Tibial artery (tissue), 4 donors: ENCODE measurements at regions not wholly inside any gene's neighbourhood (a gene's known extent, or its start where the extent isn't known, plus 50 kb on each side); places are given as distances from the start of the nearest gene placed in this dataset.

Experiments used
- DNase-seq, 2 donors: peaks; one replicate each; pipeline ENCODE4 v3.0.0-alpha.2; 2019
- H3K27ac ChIP-seq, 2 donors: fragments of 200-600 bp; sonication (generic) in 1 of 2; 1 replicate in 1 of 2; 2 replicates in 1 of 2; pipeline ENCODE4 v1.5.1; 2018 to 2019; ENCODE audit warnings: mild to moderate bottlenecking in 1 of 2
- H3K27me3 ChIP-seq, 2 donors: fragments of 200-600 bp; sonication (generic) in 1 of 2; one replicate each; pipeline versions ENCODE4 v1.5.1 to v1.6.0; 2016 to 2019
- H3K36me3 ChIP-seq, 3 donors: fragments of 200-600 bp; sonication (generic) in 2 of 3; one replicate each; pipeline ENCODE4 v1.5.1; 2016 to 2019; ENCODE audit warnings: mild to moderate bottlenecking in 2 of 3
- H3K4me1 ChIP-seq, 4 donors: fragments of 200-600 bp; sonication (generic) in 2 of 4; 1 replicate in 3 of 4; 2 replicates in 1 of 4; pipeline ENCODE4 v1.5.1; 2016 to 2019
- H3K4me3 ChIP-seq, 2 donors: fragments of 200-600 bp; sonication (generic) in 1 of 2; 1 replicate in 1 of 2; 2 replicates in 1 of 2; pipeline ENCODE4 v1.5.1; 2018 to 2019; ENCODE audit warnings: mild to moderate bottlenecking in 2 of 2
- H3K9me3 ChIP-seq, 3 donors: fragments of 200-600 bp; sonication (generic) in 1 of 3; one replicate each; pipeline ENCODE4 v1.5.1; 2016 to 2019
- CTCF ChIP-seq, 2 experiments: fragments of 200-600 bp in 1 of 2; fragments of 450-650 bp in 1 of 2; IDR thresholded peaks; one replicate each; pipeline ENCODE4 v1.5.1; 2017 to 2019; ENCODE audit warnings: antibody characterized with exemption in 2 of 2, mild to moderate bottlenecking in 1 of 2, moderate library complexity in 1 of 2
- intact Hi-C: fragments of 100-400 bp; cut with DNase I; formaldehyde crosslinking; loops from one replicate; pipeline ENCODE4 v1.15.0; 2023; ENCODE audit warnings: low total_unique reads

DNA sequence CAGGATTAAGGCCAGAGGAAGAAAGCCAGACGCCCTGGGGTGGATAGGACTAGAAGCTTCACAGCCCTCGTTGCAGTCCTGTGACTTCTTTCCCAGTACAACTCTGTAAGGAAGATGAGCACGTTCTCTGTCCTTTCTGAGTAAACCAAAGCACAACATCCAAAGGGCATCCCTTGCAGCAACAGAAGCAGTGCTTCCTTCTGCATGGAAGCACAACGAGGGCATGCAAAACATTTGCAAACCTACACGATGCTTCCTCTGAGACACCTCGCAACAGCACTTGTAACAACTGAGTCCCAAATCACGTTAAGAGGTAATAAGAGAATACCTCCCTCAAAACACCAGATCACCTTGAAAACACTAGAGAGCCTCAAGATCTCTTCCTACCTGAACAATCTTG is 335.7 kb upstream of the RASGEF1B start:
- no peaks in the 10 kb centered on the region for H3K4me1 ChIP-seq
- intact Hi-C loops, result no loop called here

DNA sequence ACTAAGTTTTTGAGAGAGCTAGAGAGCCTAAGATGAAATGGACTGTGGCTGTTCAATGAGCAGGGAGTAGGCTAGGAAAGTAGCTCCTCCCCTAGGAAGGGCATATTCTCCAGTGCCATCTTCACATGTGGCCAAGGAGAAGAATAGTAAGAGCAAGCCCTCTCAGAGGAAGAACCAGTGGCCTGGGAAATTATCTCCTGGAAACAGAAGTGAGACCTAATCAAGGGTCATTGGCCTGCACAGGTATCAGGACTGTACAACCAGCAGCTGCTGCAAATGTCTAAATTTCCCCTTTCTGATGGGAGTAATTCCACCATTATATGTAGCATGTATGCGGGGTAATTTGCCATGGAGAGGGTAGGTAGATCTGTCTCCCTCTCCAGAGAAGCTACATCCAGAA is 334.8 kb upstream of the RASGEF1B start:
- no peak overlapping the region for H3K4me3 ChIP-seq
- H3K4me1 ChIP-seq, result no peaks in the 10 kb centered on the region
- H3K27me3 ChIP-seq, result no peaks in the 10 kb centered on the region
- H3K9me3 ChIP-seq, result no peaks in the 10 kb centered on the region
- H3K27ac ChIP-seq, result no peak overlapping the region
- intact Hi-C loops, result no loop called here
- TF ChIP-seq CTCF (IDR thresholded peaks at IDR 0.05), result no peak
- no peak for DNase-seq
- H3K36me3 ChIP-seq, result no peaks in the 10 kb centered on the region

More for the DNA sequence above, 335.7 kb upstream of the RASGEF1B start:
- Histone ChIP-seq H3K9me3 (no peaks in the 10 kb centered on the region), H3K27me3 (no peaks in the 10 kb centered on the region), H3K27ac (no peak overlapping the region), H3K36me3 (no peaks in the 10 kb centered on the region), H3K4me3 (no peak overlapping the region)
- no peak for TF ChIP-seq CTCF (IDR thresholded peaks at IDR 0.05)
- DNase-seq, result no peak

- TF ChIP-seq CTCF (IDR thresholded peaks at IDR 0.05), result no peak
- no peaks in the 10 kb centered on the region for H3K9me3 ChIP-seq
- DNase-seq, result no peak
- H3K27ac ChIP-seq, result no peak overlapping the region
- no peaks in the 10 kb centered on the region for H3K4me1 ChIP-seq
- H3K4me3 ChIP-seq, result no peak overlapping the region
- intact Hi-C loops, result no loop called here
- H3K27me3 ChIP-seq, result no peaks in the 10 kb centered on the region
- no peaks in the 10 kb centered on the region for H3K36me3 ChIP-seq
These were observed 333.1 kb upstream of the RASGEF1B start for GRCh38 chr4:81804849-81805248.

GRCh38 chr4:81802285-81802846 is 330.7 kb upstream of the RASGEF1B start:
- DNase-seq, result no peak
- Histone ChIP-seq H3K36me3 (no peaks in the 10 kb centered on the region), H3K9me3 (no peaks in the 10 kb centered on the region), H3K4me1 (no peaks in the 10 kb centered on the region), H3K27ac (no peak overlapping the region), H3K27me3 (no peaks in the 10 kb centered on the region), H3K4me3 (no peak overlapping the region)
- intact Hi-C loops, result no loop called here
- TF ChIP-seq CTCF (IDR thresholded peaks at IDR 0.05), result no peak

DNA sequence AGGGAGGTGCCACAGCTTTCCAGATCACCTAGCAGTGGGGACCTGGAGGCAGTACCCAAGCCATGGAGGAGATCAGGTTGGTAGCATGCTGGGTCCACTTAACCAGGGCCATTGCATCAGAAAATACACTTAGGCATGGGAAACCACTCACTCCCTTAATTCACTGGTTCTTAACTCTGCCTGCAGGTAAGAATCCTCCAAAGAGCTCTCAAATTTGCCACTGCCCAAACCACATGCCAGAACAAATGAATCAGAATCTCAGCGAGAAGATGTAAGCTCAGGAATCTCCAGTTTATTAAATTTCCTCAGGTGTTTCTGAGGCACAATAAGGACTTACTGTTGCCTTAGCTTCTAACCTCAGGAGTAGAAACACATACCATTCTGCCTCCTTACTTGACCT is 327.7 kb upstream of the RASGEF1B start:
- Histone ChIP-seq H3K4me3 (no peak overlapping the region), H3K27me3 (no peaks in the 10 kb centered on the region), H3K9me3 (no peaks in the 10 kb centered on the region), H3K36me3 (no peaks in the 10 kb centered on the region), H3K27ac (no peak overlapping the region), H3K4me1 (no peaks in the 10 kb centered on the region)
- TF ChIP-seq CTCF (IDR thresholded peaks at IDR 0.05), result no peak
- intact Hi-C loops, result no loop called here
- DNase-seq, result no peak
